Suprapubic skin (tissue), 4 donors: ENCODE measurements at regions not wholly inside any gene's neighbourhood (a gene's known extent, or its start where the extent isn't known, plus 50 kb on each side); places are given as distances from the start of the nearest gene placed in this dataset.
"Not testable (repeated sequence)": the region's sequence is repeated elsewhere in the genome, so short reads cannot be mapped to it uniquely, and the experiment has no call there.

Experiments
- DNase-seq, 2 donors: peaks; one replicate each; pipeline ENCODE4 v3.0.0-alpha.2; 2019; ENCODE audit warnings: low spot score in 2 of 2
- H3K27ac ChIP-seq: fragments of 200-600 bp; sonication (generic); one replicate; pipeline ENCODE4 v1.5.1; 2019
- H3K27me3 ChIP-seq: fragments of 200-600 bp; sonication (generic); one replicate; pipeline ENCODE4 v1.5.1; 2019
- H3K36me3 ChIP-seq: fragments of 200-600 bp; sonication (generic); one replicate; pipeline ENCODE4 v1.5.1; 2019
- H3K4me1 ChIP-seq: fragments of 200-600 bp; sonication (generic); one replicate; pipeline ENCODE4 v1.5.1; 2019
- H3K4me3 ChIP-seq: fragments of 200-600 bp; sonication (generic); one replicate; pipeline ENCODE4 v1.5.1; 2019; ENCODE audit warnings: mild to moderate bottlenecking
- H3K9me3 ChIP-seq: fragments of 200-600 bp; sonication (generic); one replicate; pipeline ENCODE4 v1.5.1; 2019
- CTCF ChIP-seq, 2 donors: fragments of 200-600 bp in 1 of 2; fragments of 450-650 bp in 1 of 2; sonication (generic) in 1 of 2; IDR thresholded peaks; one replicate each; pipeline ENCODE4 v1.5.1; 2016 to 2019; ENCODE audit warnings: antibody characterized with exemption in 2 of 2, mild to moderate bottlenecking in 1 of 2, moderate library complexity in 1 of 2
- EP300 ChIP-seq: sonication (generic); formaldehyde crosslinking; IDR thresholded peaks from one replicate; pipeline ENCODE4 v1.6.1; 2017; ENCODE audit warnings: antibody characterized with exemption
- POLR2A ChIP-seq, 2 donors: fragments of 450-650 bp; IDR thresholded peaks; one replicate each; pipeline ENCODE4 v1.6.1; 2017; ENCODE audit warnings: antibody characterized with exemption in 2 of 2, mild to moderate bottlenecking in 2 of 2, moderate library complexity in 2 of 2
- POLR2AphosphoS5 ChIP-seq, 3 donors: sonication (generic); formaldehyde crosslinking; IDR thresholded peaks; one replicate each; pipeline ENCODE4 v1.6.1; 2017; ENCODE audit warnings: antibody characterized with exemption in 3 of 3
- WGBS: methylation state at CpG from one replicate; pipeline ENCODE4 v1.1.5; 2018; 5-methylcytosine and 5-hydroxymethylcytosine counted together

GRCh38 chr12:38222011-38222410, 94.6 kb upstream of the ALG10B start:
- 61% methylated on average over 5 of the region's 5 CpGs for WGBS
- TF ChIP-seq CTCF (IDR thresholded peaks at IDR 0.05) (no peak), POLR2A (IDR thresholded peaks at IDR 0.05) (no peak), EP300 (no peak), POLR2AphosphoS5 (IDR thresholded peaks at IDR 0.05) (no peak)

GRCh38 chr12:38238328-38238727, 78.2 kb upstream of the ALG10B start:
- not testable (repeated sequence) for H3K36me3 ChIP-seq, H3K4me3 ChIP-seq, DNase-seq, H3K27ac ChIP-seq, H3K9me3 ChIP-seq, H3K27me3 ChIP-seq, H3K4me1 ChIP-seq

More at GRCh38 chr12:38222011-38222410, 94.6 kb upstream of the ALG10B start:
- no peaks in the 10 kb centered on the region for H3K36me3 ChIP-seq
- no peak for DNase-seq
- H3K4me3 ChIP-seq = no peak overlapping the region
- no peaks in the 10 kb centered on the region for H3K27me3 ChIP-seq
- H3K4me1 ChIP-seq = no peaks in the 10 kb centered on the region
- no peak overlapping the region for H3K27ac ChIP-seq
- no peaks in the 10 kb centered on the region for H3K9me3 ChIP-seq

GRCh38 chr12:38253778-38254177, 62.8 kb upstream of the ALG10B start:
- H3K4me3 ChIP-seq = no peak overlapping the region
- no peak for DNase-seq
- H3K27me3 ChIP-seq = no peaks in the 10 kb centered on the region
- no peaks in the 10 kb centered on the region for H3K36me3 ChIP-seq
- no peak for TF ChIP-seq CTCF (IDR thresholded peaks at IDR 0.05)
- TF ChIP-seq EP300 = no peak
- no peak for TF ChIP-seq POLR2A (IDR thresholded peaks at IDR 0.05)
- TF ChIP-seq POLR2AphosphoS5 (IDR thresholded peaks at IDR 0.05) = no peak
- H3K4me1 ChIP-seq = no peaks in the 10 kb centered on the region
- no peak overlapping the region for H3K27ac ChIP-seq
- H3K9me3 ChIP-seq = no peaks in the 10 kb centered on the region

- WGBS = 79% methylated on average over 1 of the region's 1 CpG
- Histone ChIP-seq H3K27ac (no peak overlapping the region), H3K36me3 (no peaks in the 10 kb centered on the region), H3K27me3 (no peaks in the 10 kb centered on the region), H3K4me3 (no peak overlapping the region), H3K9me3 (no peaks in the 10 kb centered on the region), H3K4me1 (no peaks in the 10 kb centered on the region)
- no peak for DNase-seq
- TF ChIP-seq POLR2A (IDR thresholded peaks at IDR 0.05) (no peak), EP300 (no peak), CTCF (IDR thresholded peaks at IDR 0.05) (no peak), POLR2AphosphoS5 (IDR thresholded peaks at IDR 0.05) (no peak)
Observed at GRCh38 chr12:38258411-38258810, 58.2 kb upstream of the ALG10B start.
